ENCODE measurements at regions not wholly inside any gene's neighbourhood (a gene's known extent, or its start where the extent isn't known, plus 50 kb on each side); places are given as distances from the start of the nearest gene placed in this dataset.
"Not testable (repeated sequence)": the region's sequence is repeated elsewhere in the genome, so short reads cannot be mapped to it uniquely, and the experiment has no call there.

- DNase-seq = no peak
- in situ Hi-C loops (cut with HindIII; ENCODE audit: low pct_ligation_motif_present, low pct_unique_long_range_greater_than_20kb, low sequenced_read_pairs) = no loop called here
Measured at GRCh38 chr5:103890313-103890712, 327.7 kb upstream of the NUDT12 start.

GRCh38 chr5:103889500-103890209 lies 327.1 kb upstream of the NUDT12 start:
- in situ Hi-C loops (cut with HindIII; ENCODE audit: low pct_ligation_motif_present, low pct_unique_long_range_greater_than_20kb, low sequenced_read_pairs) = no loop called here
- DNase-seq = no peak

- in situ Hi-C loops (cut with HindIII; ENCODE audit: low pct_ligation_motif_present, low pct_unique_long_range_greater_than_20kb, low sequenced_read_pairs) = no loop called here
- DNase-seq = no peak
Measured at GRCh38 chr5:103886826-103887225, 324.2 kb upstream of the NUDT12 start.

GRCh38 chr5:103883143-103883542 lies 320.6 kb upstream of the NUDT12 start:
- in situ Hi-C loops (cut with HindIII; ENCODE audit: low pct_ligation_motif_present, low pct_unique_long_range_greater_than_20kb, low sequenced_read_pairs) = no loop called here
- no peak for DNase-seq

- in situ Hi-C loops (cut with HindIII; ENCODE audit: low pct_ligation_motif_present, low pct_unique_long_range_greater_than_20kb, low sequenced_read_pairs) = no loop called here
- no peak for DNase-seq
Measured at GRCh38 chr5:103881560-103881959, 319.0 kb upstream of the NUDT12 start.

- in situ Hi-C loops (cut with HindIII; ENCODE audit: low pct_ligation_motif_present, low pct_unique_long_range_greater_than_20kb, low sequenced_read_pairs) = no loop called here
- no peak for DNase-seq
Measured at GRCh38 chr5:103867857-103868598, 305.4 kb upstream of the NUDT12 start.

GRCh38 chr5:103866169-103866568 lies 303.6 kb upstream of the NUDT12 start:
- in situ Hi-C loops (cut with HindIII; ENCODE audit: low pct_ligation_motif_present, low pct_unique_long_range_greater_than_20kb, low sequenced_read_pairs) = no loop called here
- no peak for DNase-seq

GRCh38 chr5:103862398-103862797 lies 299.8 kb upstream of the NUDT12 start:
- no peak for DNase-seq
- in situ Hi-C loops (cut with HindIII; ENCODE audit: low pct_ligation_motif_present, low pct_unique_long_range_greater_than_20kb, low sequenced_read_pairs) = no loop called here

GRCh38 chr5:103860327-103860726 lies 297.7 kb upstream of the NUDT12 start:
- DNase-seq = no peak
- in situ Hi-C loops (cut with HindIII; ENCODE audit: low pct_ligation_motif_present, low pct_unique_long_range_greater_than_20kb, low sequenced_read_pairs) = no loop called here

- in situ Hi-C loops (cut with HindIII; ENCODE audit: low pct_ligation_motif_present, low pct_unique_long_range_greater_than_20kb, low sequenced_read_pairs); DNase-seq: not testable (repeated sequence)
Measured at GRCh38 chr5:103858367-103858766, 295.8 kb upstream of the NUDT12 start.

GRCh38 chr5:103851091-103851490 lies 288.5 kb upstream of the NUDT12 start:
- in situ Hi-C loops (cut with HindIII; ENCODE audit: low pct_ligation_motif_present, low pct_unique_long_range_greater_than_20kb, low sequenced_read_pairs) = no loop called here
- DNase-seq = no peak

GRCh38 chr5:103849934-103850333 lies 287.3 kb upstream of the NUDT12 start:
- in situ Hi-C loops (cut with HindIII; ENCODE audit: low pct_ligation_motif_present, low pct_unique_long_range_greater_than_20kb, low sequenced_read_pairs) = no loop called here
- peak; percentile 80 for DNase-seq

GRCh38 chr5:103847060-103847459 lies 284.5 kb upstream of the NUDT12 start:
- no peak for DNase-seq
- in situ Hi-C loops (cut with HindIII; ENCODE audit: low pct_ligation_motif_present, low pct_unique_long_range_greater_than_20kb, low sequenced_read_pairs) = no loop called here

GRCh38 chr5:103842936-103843335 lies 280.3 kb upstream of the NUDT12 start:
- in situ Hi-C loops (cut with HindIII; ENCODE audit: low pct_ligation_motif_present, low pct_unique_long_range_greater_than_20kb, low sequenced_read_pairs) = no loop called here
- no peak for DNase-seq

- no peak for DNase-seq
Measured at GRCh38 chr5:103840600-103840999, 278.0 kb upstream of the NUDT12 start.

GRCh38 chr5:103834216-103834615 lies 271.6 kb upstream of the NUDT12 start:
- DNase-seq = no peak
- in situ Hi-C loops (cut with HindIII; ENCODE audit: low pct_ligation_motif_present, low pct_unique_long_range_greater_than_20kb, low sequenced_read_pairs) = no loop called here

More at GRCh38 chr5:103840600-103840999, 278.0 kb upstream of the NUDT12 start:
- in situ Hi-C loops (cut with HindIII; ENCODE audit: low pct_ligation_motif_present, low pct_unique_long_range_greater_than_20kb, low sequenced_read_pairs) = no loop called here

GRCh38 chr5:103829585-103829984 lies 267.0 kb upstream of the NUDT12 start:
- DNase-seq = peak; percentile 3

GRCh38 chr5:103827976-103828375 lies 265.4 kb upstream of the NUDT12 start:
- in situ Hi-C loops (cut with HindIII; ENCODE audit: low pct_ligation_motif_present, low pct_unique_long_range_greater_than_20kb, low sequenced_read_pairs) = no loop called here
- no peak for DNase-seq

More at GRCh38 chr5:103829585-103829984, 267.0 kb upstream of the NUDT12 start:
- in situ Hi-C loops (cut with HindIII; ENCODE audit: low pct_ligation_motif_present, low pct_unique_long_range_greater_than_20kb, low sequenced_read_pairs) = no loop called here

- in situ Hi-C loops (cut with HindIII; ENCODE audit: low pct_ligation_motif_present, low pct_unique_long_range_greater_than_20kb, low sequenced_read_pairs) = no loop called here
- no peak for DNase-seq
Measured at GRCh38 chr5:103821361-103821760, 258.8 kb upstream of the NUDT12 start.
